IPS DF 4.7 (cell line): ENCODE measurements at regions not wholly inside any gene's neighbourhood (a gene's known extent, or its start where the extent isn't known, plus 50 kb on each side); places are given as distances from the start of the nearest gene placed in this dataset.

Experiments
- DNase-seq: peaks from one replicate; pipeline ENCODE4 v3.0.0-alpha.2; 2013; ENCODE audit warnings: low spot score; ENCODE audit errors: extremely low read depth

GRCh38 chr13:100817928-100818327 lies 143.3 kb upstream of the TMTC4 start:
- no peak for DNase-seq

- peak; percentile 14 for DNase-seq
Observed at GRCh38 chr13:100815476-100816046, 141.0 kb upstream of the TMTC4 start.

- DNase-seq, result no peak
Observed at GRCh38 chr13:100812982-100813584, 138.5 kb upstream of the TMTC4 start.

DNA sequence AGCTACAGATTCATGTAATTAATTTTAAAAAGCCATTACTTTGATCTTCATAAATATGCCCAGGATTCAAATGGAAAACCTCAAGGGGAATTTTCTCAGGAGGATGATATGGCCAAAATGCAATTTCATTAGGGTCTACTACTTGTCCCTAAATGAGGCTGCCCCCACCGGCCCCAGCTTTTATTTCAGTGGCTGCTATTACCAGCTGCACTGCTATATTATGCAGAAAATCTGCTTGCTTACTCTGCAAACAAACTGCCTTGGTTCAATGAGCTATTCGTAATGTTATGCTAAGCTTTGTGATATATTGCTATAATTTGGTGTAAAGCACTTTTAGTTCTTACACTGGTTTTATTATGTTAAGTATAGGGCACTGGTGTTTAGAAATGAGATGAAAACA lies 137.3 kb upstream of the TMTC4 start:
- no peak for DNase-seq

- DNase-seq, result no peak
Observed at GRCh38 chr13:100811024-100811865, 136.7 kb upstream of the TMTC4 start.

DNA sequence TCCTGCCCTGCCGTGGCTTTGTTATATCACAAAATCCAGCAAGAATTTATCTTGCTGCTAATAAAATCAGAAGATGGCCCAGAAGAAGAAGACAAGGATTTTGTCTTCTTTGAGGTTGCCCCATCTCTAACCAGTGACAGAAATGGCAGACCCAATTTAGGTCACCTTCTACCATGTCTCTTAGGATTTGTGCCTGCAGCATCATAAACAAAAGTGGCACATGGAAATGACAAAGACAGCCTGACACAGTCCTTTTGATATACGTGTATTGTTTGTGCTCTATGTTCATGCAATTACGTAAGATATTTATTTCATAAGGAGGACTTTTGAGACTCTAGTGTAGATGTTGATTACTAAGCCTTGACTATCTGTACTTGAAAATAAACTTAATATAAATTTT lies 135.9 kb upstream of the TMTC4 start:
- no peak for DNase-seq

GRCh38 chr13:100809856-100810255 lies 135.3 kb upstream of the TMTC4 start:
- DNase-seq, result no peak

DNA sequence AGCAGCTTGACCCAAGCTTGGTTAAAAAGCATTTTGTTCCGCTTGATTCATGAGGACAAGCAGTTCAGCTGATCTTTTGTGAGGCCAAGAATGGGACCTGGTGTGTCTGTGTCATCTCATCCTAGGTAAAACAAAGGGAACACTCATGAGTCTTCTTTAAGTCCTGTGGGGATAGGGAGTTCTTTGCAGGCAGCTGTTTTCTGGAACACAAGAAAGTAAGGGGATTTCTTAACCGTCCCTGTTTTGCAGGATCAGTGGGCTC lies 134.5 kb upstream of the TMTC4 start:
- DNase-seq, result no peak

DNA sequence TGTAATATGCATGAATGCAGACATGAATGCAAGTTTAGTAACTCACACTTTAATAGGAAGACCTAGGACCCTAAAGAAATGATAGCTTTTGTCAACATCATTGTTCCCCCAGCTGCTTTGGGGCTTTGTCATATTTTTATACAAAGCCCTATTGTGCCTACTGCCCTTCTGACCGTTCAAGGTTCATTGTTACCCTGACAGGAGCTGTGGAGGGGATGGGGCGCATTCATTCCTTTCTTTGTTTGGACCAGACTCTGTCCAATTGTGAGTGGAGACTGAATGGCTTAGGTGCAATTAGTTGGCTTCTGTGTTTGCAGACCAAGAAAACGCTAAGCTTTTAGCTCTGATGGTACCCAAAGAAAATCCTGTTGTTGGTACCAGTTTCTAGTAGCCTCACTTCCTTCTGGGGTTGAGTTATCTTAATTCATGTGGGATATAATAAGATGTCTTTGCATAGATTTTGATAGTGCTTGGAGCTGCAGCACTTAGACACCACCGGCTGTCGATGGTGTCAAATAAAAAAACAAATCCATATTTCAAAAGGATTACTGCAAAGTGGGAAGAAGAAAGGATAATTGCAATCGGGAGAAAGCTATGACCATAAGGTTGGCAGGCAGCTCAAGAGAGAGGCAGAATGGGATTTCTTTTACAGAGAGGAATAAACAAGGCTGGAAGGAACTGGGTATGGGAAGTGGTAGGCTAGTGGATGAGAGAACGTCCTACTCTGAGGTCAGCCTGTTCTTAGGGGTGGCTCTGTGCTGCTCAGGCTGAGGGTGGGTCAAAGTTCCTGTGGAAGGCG lies 133.9 kb upstream of the TMTC4 start:
- DNase-seq, result no peak

GRCh38 chr13:100803091-100803490 lies 128.5 kb upstream of the TMTC4 start:
- no peak for DNase-seq

GRCh38 chr13:100800283-100800875 lies 125.8 kb upstream of the TMTC4 start:
- no peak for DNase-seq

DNA sequence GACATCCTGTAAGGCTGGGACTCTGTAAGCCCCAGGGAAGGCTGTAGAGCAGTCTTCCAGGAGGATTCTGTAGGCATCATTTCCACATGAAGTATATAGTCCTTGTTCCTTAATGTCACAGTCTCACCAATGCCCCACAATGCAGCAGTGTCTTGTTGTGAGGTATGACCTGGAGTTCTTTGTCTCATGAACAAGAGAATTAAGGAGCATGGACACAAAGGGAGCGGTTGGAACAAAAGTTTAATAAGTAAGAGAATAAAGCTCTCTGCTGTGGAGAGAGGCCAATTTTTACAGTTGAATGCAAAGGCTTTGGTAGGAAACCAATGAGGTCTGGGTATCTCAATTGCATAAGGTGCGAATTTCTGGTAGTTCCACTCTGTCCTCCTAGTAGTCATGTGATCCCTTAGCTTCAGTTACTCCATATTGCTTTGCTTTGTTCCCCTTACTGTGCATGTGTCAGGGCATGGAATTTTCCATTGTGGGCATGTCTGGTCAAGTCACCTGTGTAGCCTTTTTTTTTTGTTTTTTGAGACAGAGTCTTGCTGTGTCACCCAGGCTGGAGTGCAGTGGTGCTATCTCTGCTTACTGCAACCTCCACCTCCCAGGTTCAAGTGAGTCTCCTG lies 124.3 kb upstream of the TMTC4 start:
- DNase-seq, result no peak

GRCh38 chr13:100797921-100798320 lies 123.3 kb upstream of the TMTC4 start:
- no peak for DNase-seq

DNA sequence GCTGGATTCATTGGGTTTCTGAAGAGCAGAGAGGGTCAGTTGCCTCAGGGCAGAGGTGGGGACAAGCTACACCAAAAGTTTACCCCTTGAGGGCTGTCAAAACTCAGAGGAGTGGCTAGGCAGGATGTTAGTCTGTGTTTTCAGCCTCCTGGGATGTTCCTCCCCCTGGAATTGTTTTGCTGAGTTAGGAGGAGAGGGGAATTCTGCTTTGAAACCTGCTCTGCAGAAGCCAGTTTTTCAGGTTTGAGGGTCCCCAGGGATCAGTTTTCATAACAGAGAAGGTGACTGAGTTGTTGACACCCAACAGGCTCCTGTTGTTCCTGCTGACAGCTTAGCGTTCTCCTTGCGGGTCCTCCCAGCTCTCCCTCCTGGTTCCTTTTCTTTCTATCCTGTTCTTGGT lies 121.9 kb upstream of the TMTC4 start:
- DNase-seq, result no peak

- DNase-seq, result no peak
Observed at GRCh38 chr13:100794575-100794974, 120.0 kb upstream of the TMTC4 start.

- no peak for DNase-seq
Observed at GRCh38 chr13:100790405-100790804, 115.8 kb upstream of the TMTC4 start.

- no peak for DNase-seq
Observed at GRCh38 chr13:100789968-100790367, 115.4 kb upstream of the TMTC4 start.

GRCh38 chr13:100789481-100789880 lies 114.9 kb upstream of the TMTC4 start:
- DNase-seq, result no peak

- DNase-seq, result no peak
Observed at GRCh38 chr13:100789025-100789424, 114.4 kb upstream of the TMTC4 start.

GRCh38 chr13:100788540-100788939 lies 113.9 kb upstream of the TMTC4 start:
- DNase-seq, result no peak

DNA sequence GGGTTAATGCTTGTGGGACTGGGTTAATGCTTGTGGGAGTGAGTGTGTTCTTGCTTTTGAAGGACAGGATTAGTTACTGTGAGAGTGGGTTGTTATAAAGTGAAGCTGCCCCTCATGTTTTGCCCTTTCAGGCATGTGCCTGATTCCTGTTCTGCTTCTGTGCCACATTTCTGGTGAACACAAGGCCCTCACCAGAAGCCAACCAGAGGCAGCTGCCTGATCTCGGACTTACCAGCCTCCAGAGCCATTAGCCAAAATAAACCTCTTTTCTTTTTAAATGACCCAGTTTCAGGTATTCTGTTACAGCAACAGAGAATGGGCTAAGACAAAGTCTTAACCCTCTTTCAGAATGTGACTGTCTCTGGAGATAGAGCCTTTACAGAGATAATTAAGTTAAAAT lies 113.3 kb upstream of the TMTC4 start:
- no peak for DNase-seq
